ENCODE measurements at regions not wholly inside any gene's neighbourhood (a gene's known extent, or its start where the extent isn't known, plus 50 kb on each side); places are given as distances from the start of the nearest gene placed in this dataset.

- Histone ChIP-seq H3K27ac (ENCODE audit: low read length) (no peak overlapping the region), H3K36me3 (ENCODE audit: control insufficient read depth, insufficient read depth, low read length) (no peaks in the 10 kb centered on the region; the same call in 1 of the 2 replicates), H3K4me3 (ENCODE audit: low read depth in 2 of 2, low read length in 2 of 2) (no peak overlapping the region), H3K4me1 (ENCODE audit: control insufficient read depth, insufficient read depth, low read length) (no peaks in the 10 kb centered on the region), H3K27me3 (ENCODE audit: control insufficient read depth, insufficient read depth, low read length) (peaks cover 39% of the 10 kb centered on the region), H3K9me3 (ENCODE audit: control insufficient read depth, insufficient read depth, low read depth, low read length) (no peaks in the 10 kb centered on the region)
- DNase-seq (ENCODE audit: low read depth, low spot score) (no peak), ATAC-seq (no peak)
- TF ChIP-seq REST (IDR thresholded peaks at IDR 0.05; ENCODE audit: insufficient read depth in 1 of 2, low read depth in 2 of 2, low read length in 1 of 2) (no peak), SIN3A (IDR thresholded peaks at IDR 0.05; ENCODE audit: borderline replicate concordance, insufficient read depth, low read depth, low read length) (no peak), POLR2AphosphoS5 (IDR thresholded peaks at IDR 0.05; ENCODE audit: low read depth, low read length) (no peak), CTCF (IDR thresholded peaks at IDR 0.05) (no peak), TCF7L2 (IDR thresholded peaks at IDR 0.05; ENCODE audit: low read depth, low read length) (no peak)
- ChIA-PET CTCF (no interaction called here), POLR2A (no interaction called here)
- in situ Hi-C loops (cut with HindIII; ENCODE audit: low pct_unique_long_range_greater_than_20kb, low sequenced_read_pairs), result no loop called here
- intact Hi-C loops (cut with micrococcal nuclease; ENCODE audit: unreplicated experiment), result no loop called here
- BruUV-seq (replicated peaks), result no TSS peak
Observed at GRCh38 chr10:91170418-91170817, 50.0 kb upstream of the PCGF5 start.
